ENCODE measurements at regions not wholly inside any gene's neighbourhood (a gene's known extent, or its start where the extent isn't known, plus 50 kb on each side); places are given as distances from the start of the nearest gene placed in this dataset.

DNA sequence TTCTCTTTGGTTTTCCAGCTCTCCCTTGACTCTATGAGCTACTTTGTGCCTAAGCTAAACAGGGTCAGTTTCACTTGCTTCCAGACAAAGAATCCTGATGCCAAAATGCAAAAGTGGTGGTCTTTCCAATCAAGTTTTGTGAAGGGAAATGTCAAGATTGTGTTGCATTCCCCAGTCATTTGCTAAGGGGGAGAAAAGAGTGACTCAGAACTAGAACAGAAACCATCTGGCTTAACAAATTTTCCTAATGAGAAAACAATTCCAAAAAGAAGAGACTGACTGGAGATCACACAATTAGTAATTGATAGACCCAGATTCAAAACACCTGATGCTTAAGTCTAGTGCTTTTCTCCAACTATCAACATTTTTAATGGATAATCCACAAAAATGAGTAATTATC is 235.1 kb upstream of the DIO2 start:
- H3K4me3 ChIP-seq (ENCODE audit: low read length in 2 of 2) = no peak overlapping the region
- peaks cover 2% of the 10 kb centered on the region for H3K4me1 ChIP-seq (ENCODE audit: control insufficient read depth, insufficient read depth, low read length)
- H3K27me3 ChIP-seq (ENCODE audit: control insufficient read depth in 1 of 2, insufficient read depth in 2 of 2, low read length in 2 of 2) = no peaks in the 10 kb centered on the region
- no peaks in the 10 kb centered on the region for H3K9me3 ChIP-seq (ENCODE audit: control insufficient read depth in 2 of 2, low read length in 2 of 2)
- H3K36me3 ChIP-seq (ENCODE audit: control insufficient read depth in 2 of 2, insufficient read depth in 2 of 2, low read length in 2 of 2) = no peaks in the 10 kb centered on the region
- H3K27ac ChIP-seq (ENCODE audit: low read length) = no peak overlapping the region
- H3K9ac ChIP-seq (ENCODE audit: low read length in 2 of 2) = no peak overlapping the region

DNA sequence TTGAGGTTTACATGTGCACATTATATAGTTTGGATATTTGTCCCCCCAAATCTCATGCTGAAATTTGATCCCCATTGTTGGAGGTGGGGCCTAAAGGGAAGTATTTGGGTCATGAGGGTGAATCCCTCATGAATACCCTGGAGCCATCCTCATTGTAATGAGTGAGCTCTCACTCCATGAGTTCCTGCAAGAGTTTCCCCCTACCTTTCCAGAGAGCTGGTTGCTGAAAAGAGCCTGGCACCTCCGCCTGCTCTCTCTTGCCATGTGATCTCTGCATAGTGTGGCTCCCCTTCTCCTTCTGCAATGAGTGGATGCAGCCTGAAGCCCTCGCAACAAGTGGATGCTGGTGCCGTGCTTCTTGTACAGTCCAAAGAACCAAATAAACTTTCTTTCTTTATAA is 234.3 kb upstream of the DIO2 start:
- Histone ChIP-seq H3K27me3 (ENCODE audit: control insufficient read depth in 1 of 2, insufficient read depth in 2 of 2, low read length in 2 of 2) (no peaks in the 10 kb centered on the region), H3K4me3 (ENCODE audit: low read length in 2 of 2) (no peak overlapping the region), H3K9ac (ENCODE audit: low read length in 2 of 2) (no peak overlapping the region), H3K9me3 (ENCODE audit: control insufficient read depth in 2 of 2, low read length in 2 of 2) (no peaks in the 10 kb centered on the region), H3K4me1 (ENCODE audit: control insufficient read depth, insufficient read depth, low read length) (peaks cover 2% of the 10 kb centered on the region), H3K27ac (ENCODE audit: low read length) (no peak overlapping the region), H3K36me3 (ENCODE audit: control insufficient read depth in 2 of 2, insufficient read depth in 2 of 2, low read length in 2 of 2) (no peaks in the 10 kb centered on the region)

DNA sequence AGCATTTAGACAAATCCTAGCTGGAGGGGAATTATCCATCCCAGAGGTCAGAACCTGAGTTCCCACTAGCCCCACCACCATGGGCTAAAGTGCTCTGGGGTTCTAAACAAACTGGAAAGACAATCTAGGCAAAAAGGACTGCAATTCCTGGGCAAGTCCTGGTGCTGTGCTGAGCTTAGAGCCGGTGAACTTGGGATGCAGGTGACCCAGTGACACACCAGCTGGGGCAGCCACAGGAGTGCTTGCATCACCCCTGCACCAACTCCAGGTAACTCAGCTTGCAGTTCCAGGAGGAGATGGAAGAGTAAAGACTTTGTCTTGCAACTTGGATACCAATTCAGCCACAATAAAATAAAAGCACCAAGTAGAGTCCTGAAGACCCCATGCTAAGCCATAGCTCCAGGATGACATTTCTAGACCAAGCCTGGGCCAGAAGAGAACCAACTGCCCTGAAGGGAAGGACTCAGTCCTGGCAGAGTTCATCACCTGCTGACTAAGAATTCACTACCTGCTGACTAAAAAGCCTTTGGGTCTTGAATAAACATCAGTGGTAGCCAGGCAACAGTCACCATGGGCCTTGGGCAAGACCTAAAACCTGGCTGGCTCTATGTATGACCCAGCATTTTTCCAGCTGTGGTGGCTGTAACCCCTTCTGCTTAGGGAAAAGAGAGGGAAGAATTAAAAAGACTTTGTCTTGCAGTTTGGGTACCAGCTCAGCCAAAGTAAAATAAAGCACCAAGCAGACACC is 223.4 kb upstream of the DIO2 start:
- Histone ChIP-seq H3K36me3 (ENCODE audit: control insufficient read depth in 2 of 2, insufficient read depth in 2 of 2, low read length in 2 of 2) (no peaks in the 10 kb centered on the region), H3K4me1 (ENCODE audit: control insufficient read depth, insufficient read depth, low read length) (no peaks in the 10 kb centered on the region), H3K27ac (ENCODE audit: low read length) (no peak overlapping the region), H3K4me3 (ENCODE audit: low read length in 2 of 2) (no peak overlapping the region), H3K9ac (ENCODE audit: low read length in 2 of 2) (no peak overlapping the region), H3K27me3 (ENCODE audit: control insufficient read depth in 1 of 2, insufficient read depth in 2 of 2, low read length in 2 of 2) (no peaks in the 10 kb centered on the region), H3K9me3 (ENCODE audit: control insufficient read depth in 2 of 2, low read length in 2 of 2) (peaks cover 0 to 3% of the 10 kb centered on the region in 2 donors)

DNA sequence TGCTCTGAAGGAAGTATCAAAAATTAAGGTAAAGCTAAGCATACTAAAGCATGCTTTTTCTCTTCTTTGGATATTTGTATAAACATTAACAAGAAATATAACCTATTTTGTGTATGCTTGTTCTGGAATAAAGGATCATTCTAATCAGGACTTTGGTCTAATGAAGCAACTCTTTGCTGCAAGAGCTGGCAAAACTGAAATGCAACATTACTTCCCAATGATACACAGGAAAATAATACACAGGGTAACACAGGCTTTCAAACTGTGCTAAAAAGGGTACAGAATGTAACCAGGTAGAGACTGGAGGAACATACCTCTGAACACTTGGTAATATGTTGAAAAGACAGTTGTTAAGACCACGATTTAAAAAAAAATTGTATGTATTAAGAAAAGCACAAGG is 222.5 kb upstream of the DIO2 start:
- peaks cover 0 to 3% of the 10 kb centered on the region in 2 donors for H3K9me3 ChIP-seq (ENCODE audit: control insufficient read depth in 2 of 2, low read length in 2 of 2)
- no peak overlapping the region for H3K9ac ChIP-seq (ENCODE audit: low read length in 2 of 2)
- H3K4me3 ChIP-seq (ENCODE audit: low read length in 2 of 2) = no peak overlapping the region
- no peak overlapping the region for H3K27ac ChIP-seq (ENCODE audit: low read length)
- H3K4me1 ChIP-seq (ENCODE audit: control insufficient read depth, insufficient read depth, low read length) = no peaks in the 10 kb centered on the region
- H3K36me3 ChIP-seq (ENCODE audit: control insufficient read depth in 2 of 2, insufficient read depth in 2 of 2, low read length in 2 of 2) = no peaks in the 10 kb centered on the region
- no peaks in the 10 kb centered on the region for H3K27me3 ChIP-seq (ENCODE audit: control insufficient read depth in 1 of 2, insufficient read depth in 2 of 2, low read length in 2 of 2)

DNA sequence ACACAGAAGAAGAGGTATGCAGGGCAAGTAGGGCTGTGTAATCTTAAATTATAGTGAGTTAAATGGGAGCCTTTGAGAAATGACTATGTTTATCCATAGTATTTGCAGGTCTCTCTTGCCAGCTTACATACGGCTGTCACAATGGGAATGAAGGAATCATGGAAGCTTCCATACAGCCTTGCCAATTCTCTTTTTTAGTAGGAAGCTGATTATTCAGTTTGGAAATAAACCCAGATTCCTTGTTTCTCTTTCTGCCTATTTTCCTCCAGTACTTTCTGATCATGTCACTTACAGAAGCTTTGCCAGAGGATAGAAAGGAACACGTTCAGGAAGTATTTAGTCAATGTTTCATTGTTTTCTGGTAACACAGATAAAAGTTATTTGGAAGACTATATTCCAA is 217.4 kb upstream of the DIO2 start:
- H3K4me3 ChIP-seq (ENCODE audit: low read length in 2 of 2) = no peak overlapping the region
- no peaks in the 10 kb centered on the region for H3K4me1 ChIP-seq (ENCODE audit: control insufficient read depth, insufficient read depth, low read length)
- H3K9ac ChIP-seq (ENCODE audit: low read length in 2 of 2) = no peak overlapping the region
- no peak overlapping the region for H3K27ac ChIP-seq (ENCODE audit: low read length)
- H3K36me3 ChIP-seq (ENCODE audit: control insufficient read depth in 2 of 2, insufficient read depth in 2 of 2, low read length in 2 of 2) = no peaks in the 10 kb centered on the region
- no peaks in the 10 kb centered on the region for H3K9me3 ChIP-seq (ENCODE audit: control insufficient read depth in 2 of 2, low read length in 2 of 2)
- no peaks in the 10 kb centered on the region for H3K27me3 ChIP-seq (ENCODE audit: control insufficient read depth in 1 of 2, insufficient read depth in 2 of 2, low read length in 2 of 2)

DNA sequence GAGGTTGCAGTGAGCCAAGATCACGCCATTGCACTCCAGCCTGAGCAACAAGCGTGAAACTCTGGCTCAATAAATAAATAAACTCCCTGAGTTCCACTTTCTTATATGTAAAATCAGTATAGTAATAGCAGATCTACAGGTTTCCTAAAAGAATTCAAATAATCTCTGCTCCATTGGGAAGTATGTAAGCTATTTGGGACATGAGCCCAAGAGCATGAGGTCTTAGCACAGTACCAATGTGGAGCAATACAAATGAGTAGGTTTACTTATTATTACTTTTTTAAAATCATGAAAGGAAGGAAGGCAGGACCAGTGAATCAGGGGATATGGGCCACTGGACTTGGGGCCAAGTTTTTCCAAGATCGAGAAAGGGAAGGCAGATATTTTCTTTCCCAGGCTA is 216.9 kb upstream of the DIO2 start:
- Histone ChIP-seq H3K9ac (ENCODE audit: low read length in 2 of 2) (no peak overlapping the region), H3K4me3 (ENCODE audit: low read length in 2 of 2) (no peak overlapping the region), H3K36me3 (ENCODE audit: control insufficient read depth in 2 of 2, insufficient read depth in 2 of 2, low read length in 2 of 2) (no peaks in the 10 kb centered on the region), H3K27me3 (ENCODE audit: control insufficient read depth in 1 of 2, insufficient read depth in 2 of 2, low read length in 2 of 2) (no peaks in the 10 kb centered on the region), H3K27ac (ENCODE audit: low read length) (no peak overlapping the region), H3K9me3 (ENCODE audit: control insufficient read depth in 2 of 2, low read length in 2 of 2) (no peaks in the 10 kb centered on the region), H3K4me1 (ENCODE audit: control insufficient read depth, insufficient read depth, low read length) (no peaks in the 10 kb centered on the region)

DNA sequence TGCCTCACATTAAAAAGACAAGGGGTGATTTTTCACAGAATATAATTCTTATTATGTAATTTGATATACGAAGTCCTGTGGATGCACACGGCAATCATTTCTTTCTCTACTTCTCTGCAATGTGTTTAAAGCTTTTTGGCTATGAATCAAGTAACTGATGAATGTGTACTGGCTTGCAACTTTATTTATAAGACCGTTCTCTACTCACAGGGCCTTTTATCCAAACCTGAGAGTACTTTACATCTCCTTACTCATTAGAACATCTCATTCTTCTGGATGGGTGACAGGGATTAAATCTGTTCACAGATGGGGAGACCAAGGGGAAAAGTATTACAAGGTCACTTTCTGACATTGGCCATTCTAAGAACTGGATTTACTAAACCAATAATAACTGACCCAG is 215.8 kb upstream of the DIO2 start:
- Histone ChIP-seq H3K4me3 (ENCODE audit: low read length in 2 of 2) (no peak overlapping the region), H3K27ac (ENCODE audit: low read length) (no peak overlapping the region)

DNA sequence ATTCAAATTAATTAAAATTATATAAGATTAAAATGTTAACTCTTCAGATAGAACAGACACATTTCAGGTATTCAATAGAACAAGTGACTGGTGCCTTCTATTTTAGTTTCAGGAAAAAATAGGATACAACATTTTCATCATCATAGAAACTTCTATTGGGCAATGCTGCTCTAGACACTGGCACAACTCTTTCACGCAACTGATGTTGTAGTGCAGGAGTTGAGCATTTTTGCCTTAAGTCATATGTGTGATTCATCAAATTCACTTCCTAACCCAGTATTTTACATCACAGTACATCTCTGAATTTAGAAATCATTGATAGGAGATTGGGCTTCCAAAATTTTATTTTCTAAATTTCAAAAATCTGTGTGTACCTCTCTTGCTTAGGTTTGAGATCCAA is 215.4 kb upstream of the DIO2 start:
- Histone ChIP-seq H3K9ac (ENCODE audit: low read length in 2 of 2) (no peak overlapping the region), H3K27me3 (ENCODE audit: control insufficient read depth in 1 of 2, insufficient read depth in 2 of 2, low read length in 2 of 2) (no peaks in the 10 kb centered on the region), H3K36me3 (ENCODE audit: control insufficient read depth in 2 of 2, insufficient read depth in 2 of 2, low read length in 2 of 2) (no peaks in the 10 kb centered on the region), H3K4me1 (ENCODE audit: control insufficient read depth, insufficient read depth, low read length) (no peaks in the 10 kb centered on the region), H3K9me3 (ENCODE audit: control insufficient read depth in 2 of 2, low read length in 2 of 2) (no peaks in the 10 kb centered on the region), H3K4me3 (ENCODE audit: low read length in 2 of 2) (no peak overlapping the region), H3K27ac (ENCODE audit: low read length) (no peak overlapping the region)

More for the DNA sequence above, 215.8 kb upstream of the DIO2 start:
- no peak overlapping the region for H3K9ac ChIP-seq (ENCODE audit: low read length in 2 of 2)
- H3K9me3 ChIP-seq (ENCODE audit: control insufficient read depth in 2 of 2, low read length in 2 of 2) = no peaks in the 10 kb centered on the region
- H3K27me3 ChIP-seq (ENCODE audit: control insufficient read depth in 1 of 2, insufficient read depth in 2 of 2, low read length in 2 of 2) = no peaks in the 10 kb centered on the region
- no peaks in the 10 kb centered on the region for H3K36me3 ChIP-seq (ENCODE audit: control insufficient read depth in 2 of 2, insufficient read depth in 2 of 2, low read length in 2 of 2)
- no peaks in the 10 kb centered on the region for H3K4me1 ChIP-seq (ENCODE audit: control insufficient read depth, insufficient read depth, low read length)

DNA sequence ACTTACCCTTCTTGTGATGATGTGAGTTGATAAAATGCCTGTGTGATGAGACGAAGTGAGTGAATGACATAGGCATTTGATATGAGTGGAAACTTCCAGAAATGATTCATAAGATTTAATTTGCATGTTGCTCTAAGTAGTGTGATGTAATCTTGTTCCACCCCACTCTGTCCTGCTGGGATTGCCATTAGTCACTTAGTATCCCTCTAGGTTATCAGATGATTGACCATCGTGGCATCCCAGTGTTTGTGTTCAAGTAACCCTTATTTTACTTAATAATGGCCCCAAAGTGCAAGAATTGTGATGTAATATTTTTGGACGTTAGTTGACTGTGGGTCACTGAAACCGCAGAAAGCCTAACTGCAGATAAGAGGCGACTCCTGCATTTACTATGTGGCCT is 214.4 kb upstream of the DIO2 start:
- H3K9me3 ChIP-seq (ENCODE audit: control insufficient read depth in 2 of 2, low read length in 2 of 2) = no peaks in the 10 kb centered on the region
- no peaks in the 10 kb centered on the region for H3K4me1 ChIP-seq (ENCODE audit: control insufficient read depth, insufficient read depth, low read length)
- no peaks in the 10 kb centered on the region for H3K36me3 ChIP-seq (ENCODE audit: control insufficient read depth in 2 of 2, insufficient read depth in 2 of 2, low read length in 2 of 2)
- H3K4me3 ChIP-seq (ENCODE audit: low read length in 2 of 2) = no peak overlapping the region
- no peaks in the 10 kb centered on the region for H3K27me3 ChIP-seq (ENCODE audit: control insufficient read depth in 1 of 2, insufficient read depth in 2 of 2, low read length in 2 of 2)
- no peak overlapping the region for H3K9ac ChIP-seq (ENCODE audit: low read length in 2 of 2)
- no peak overlapping the region for H3K27ac ChIP-seq (ENCODE audit: low read length)

DNA sequence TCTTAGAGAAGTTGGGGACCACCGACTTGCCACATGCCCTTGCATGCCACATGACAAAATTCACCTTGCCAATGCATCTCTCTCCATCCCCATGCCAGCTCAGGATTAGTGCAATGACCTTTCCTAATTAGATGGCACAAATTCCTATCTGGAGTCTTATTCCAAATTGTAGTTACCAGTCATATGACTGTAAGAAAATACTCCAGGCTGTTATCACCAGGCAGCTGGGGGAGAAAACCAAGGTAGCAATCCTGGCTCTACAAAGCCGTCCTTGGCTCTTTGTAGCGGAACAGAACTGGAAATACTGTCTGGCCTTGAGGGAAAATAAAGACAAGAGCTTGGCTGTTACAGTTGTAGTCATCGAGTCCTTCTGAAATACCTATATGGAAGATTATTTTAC is 208.5 kb upstream of the DIO2 start:
- no peaks in the 10 kb centered on the region for H3K36me3 ChIP-seq (ENCODE audit: control insufficient read depth in 2 of 2, insufficient read depth in 2 of 2, low read length in 2 of 2)
- no peak overlapping the region for H3K27ac ChIP-seq (ENCODE audit: low read length)
- no peaks in the 10 kb centered on the region for H3K9me3 ChIP-seq (ENCODE audit: control insufficient read depth in 2 of 2, low read length in 2 of 2)
- no peak overlapping the region for H3K9ac ChIP-seq (ENCODE audit: low read length in 2 of 2)
- no peaks in the 10 kb centered on the region for H3K4me1 ChIP-seq (ENCODE audit: control insufficient read depth, insufficient read depth, low read length)
- no peaks in the 10 kb centered on the region for H3K27me3 ChIP-seq (ENCODE audit: control insufficient read depth in 1 of 2, insufficient read depth in 2 of 2, low read length in 2 of 2)
- H3K4me3 ChIP-seq (ENCODE audit: low read length in 2 of 2) = no peak overlapping the region

DNA sequence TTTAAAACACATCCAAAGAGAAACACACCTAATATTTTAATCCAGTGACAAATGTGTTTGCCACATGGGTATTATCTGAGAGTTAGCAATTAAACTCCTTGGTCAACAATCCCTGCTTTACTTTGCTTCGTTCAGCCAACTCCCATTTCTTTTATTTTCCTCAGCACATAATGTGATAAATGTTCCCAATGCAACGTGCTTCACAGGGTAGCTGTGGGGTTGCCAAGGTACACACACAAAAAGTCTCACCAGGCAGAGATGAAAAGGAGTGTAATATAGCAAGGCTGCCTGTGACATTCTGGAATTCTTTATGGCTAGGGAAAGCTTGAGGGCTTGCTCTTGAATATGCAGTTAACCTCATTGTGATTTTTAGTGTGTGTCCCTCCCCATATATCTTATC is 208.0 kb upstream of the DIO2 start:
- Histone ChIP-seq H3K27me3 (ENCODE audit: control insufficient read depth in 1 of 2, insufficient read depth in 2 of 2, low read length in 2 of 2) (no peaks in the 10 kb centered on the region), H3K9me3 (ENCODE audit: control insufficient read depth in 2 of 2, low read length in 2 of 2) (no peaks in the 10 kb centered on the region), H3K4me1 (ENCODE audit: control insufficient read depth, insufficient read depth, low read length) (no peaks in the 10 kb centered on the region), H3K4me3 (ENCODE audit: low read length in 2 of 2) (no peak overlapping the region), H3K9ac (ENCODE audit: low read length in 2 of 2) (no peak overlapping the region), H3K27ac (ENCODE audit: low read length) (no peak overlapping the region), H3K36me3 (ENCODE audit: control insufficient read depth in 2 of 2, insufficient read depth in 2 of 2, low read length in 2 of 2) (no peaks in the 10 kb centered on the region)
